IMR-90 (cell line): ENCODE measurements at regions not wholly inside any gene's neighbourhood (a gene's known extent, or its start where the extent isn't known, plus 50 kb on each side); places are given as distances from the start of the nearest gene placed in this dataset.

ENCODE experiments used
- ATAC-seq: fragments of 200-7000 bp; cut with Tn5 transposase; 2 replicates; pipeline ENCODE4 v1.9.1; 2020; ENCODE audit warnings: low read depth, mild to moderate bottlenecking, moderate library complexity
- BruUV-seq: library from RNA; stranded (reverse); fragments of 400-500 nt; replicated peaks from 2 replicates; lab custom pipeline; 2021; lab: Mats Ljungman, UMichigan
- CTCF ChIA-PET: fragments of 300-600 bp; formaldehyde crosslinking; extraction: SDS; loops from one replicate; lab custom pipeline; 2021; ENCODE audit warnings: antibody characterized with exemption; lab: Yijun Ruan, JAX
- POLR2A ChIA-PET: fragments of 300-600 bp; sonication (Branson Sonifier 250); formaldehyde crosslinking; loops from one replicate; lab custom pipeline; 2022; ENCODE audit warnings: antibody characterized with exemption; ENCODE audit not compliant: unreplicated experiment; lab: Charles Lee
- DNase-seq: peaks from one replicate; pipeline ENCODE4 v3.0.0; 2013
- H2AFZ ChIP-seq: replicated peaks from 2 replicates; pipeline ENCODE3; 2013; ENCODE audit warnings: low read length, mild to moderate bottlenecking; ENCODE audit not compliant: poor library complexity
- H2AK5ac ChIP-seq: 2 replicates; pipeline ENCODE4 v1.6.1; 2013; ENCODE audit warnings: low read depth, low read length, inconsistent platforms
- H2AK9ac ChIP-seq: replicated peaks from 2 replicates; pipeline ENCODE3; 2013; ENCODE audit warnings: mild to moderate bottlenecking, low read depth, low read length, moderate library complexity; ENCODE audit not compliant: poor library complexity
- H2BK120ac ChIP-seq: 2 replicates; pipeline ENCODE4 v1.6.1; 2013; ENCODE audit warnings: low read depth, low read length, inconsistent platforms
- H2BK15ac ChIP-seq: 3 replicates; pipeline ENCODE4 v1.6.1; 2013; ENCODE audit warnings: low read depth, low read length, inconsistent platforms
- H2BK20ac ChIP-seq: 2 replicates; pipeline ENCODE4 v1.6.1; 2013; ENCODE audit warnings: low read depth, mild to moderate bottlenecking, inconsistent platforms, low read length, moderate library complexity
- H2BK5ac ChIP-seq: 2 replicates; pipeline ENCODE4 v1.6.1; 2013; ENCODE audit warnings: mild to moderate bottlenecking, low read depth, low read length, inconsistent platforms; ENCODE audit not compliant: poor library complexity, severe bottlenecking
- H3K14ac ChIP-seq: replicated peaks from 2 replicates; pipeline ENCODE4 v1.6.1; 2013; ENCODE audit warnings: low read depth, low read length, inconsistent platforms
- H3K18ac ChIP-seq: 2 replicates; pipeline ENCODE4 v1.6.1; 2013; ENCODE audit warnings: low read depth, low read length, control low read depth
- H3K23ac ChIP-seq: 2 replicates; pipeline ENCODE4 v1.6.1; 2013; ENCODE audit warnings: low read depth, low read length, inconsistent platforms
- H3K27ac ChIP-seq: 2 replicates; pipeline ENCODE4 v1.5.1; 2013; ENCODE audit warnings: mild to moderate bottlenecking, control low read depth, low read length; ENCODE audit not compliant: insufficient read depth
- H3K27me3 ChIP-seq: 2 replicates; pipeline ENCODE4 v1.6.1; 2013; ENCODE audit warnings: low read length; ENCODE audit not compliant: control insufficient read depth, insufficient read depth
- H3K36me3 ChIP-seq: 2 replicates; pipeline ENCODE4 v1.6.1; 2013; ENCODE audit warnings: low read length, mixed read lengths; ENCODE audit not compliant: control insufficient read depth, insufficient read depth
- H3K4ac ChIP-seq: 2 replicates; pipeline ENCODE4 v1.6.1; 2013; ENCODE audit warnings: low read depth, low read length, inconsistent platforms
- H3K4me1 ChIP-seq: 2 replicates; pipeline ENCODE4 v1.6.1; 2013; ENCODE audit warnings: low read length, mixed read lengths; ENCODE audit not compliant: control insufficient read depth, insufficient read depth
- H3K4me2 ChIP-seq: 2 replicates; pipeline ENCODE4 v1.6.1; 2013; ENCODE audit warnings: low read depth, mild to moderate bottlenecking, control low read depth, low read length, moderate library complexity
- H3K4me3 ChIP-seq: 2 replicates; pipeline ENCODE4 v1.5.1; 2013; ENCODE audit warnings: low read depth, mild to moderate bottlenecking, control low read depth, low read length, moderate library complexity; ENCODE audit not compliant: insufficient read depth
- H3K56ac ChIP-seq: 2 replicates; pipeline ENCODE4 v1.6.1; 2013; ENCODE audit warnings: low read length, inconsistent platforms; ENCODE audit not compliant: insufficient read depth; ENCODE audit errors: extremely low read depth
- H3K79me1 ChIP-seq, 2 experiments: 2 replicates each; pipeline ENCODE4 v1.6.1; 2013; ENCODE audit warnings: low read length in 2 of 2, inconsistent platforms in 1 of 2, low read depth in 1 of 2
- H3K9ac ChIP-seq: 2 replicates; pipeline ENCODE4 v1.6.1; 2013; ENCODE audit warnings: low read depth, low read length, control low read depth
- H3K9me1 ChIP-seq: 2 replicates; pipeline ENCODE4 v1.6.1; 2013; ENCODE audit warnings: low read length, inconsistent platforms; ENCODE audit not compliant: insufficient read depth
- H3K9me3 ChIP-seq: 2 replicates; pipeline ENCODE4 v1.6.1; 2013; ENCODE audit warnings: low read length; ENCODE audit not compliant: control insufficient read depth, insufficient read depth
- H4K20me1 ChIP-seq: 2 replicates; pipeline ENCODE4 v1.6.1; 2013; ENCODE audit warnings: low read length, inconsistent platforms; ENCODE audit not compliant: insufficient read depth
- H4K5ac ChIP-seq: 2 replicates; pipeline ENCODE4 v1.6.1; 2013; ENCODE audit warnings: mild to moderate bottlenecking, low read depth, low read length, control low read depth
- H4K8ac ChIP-seq, 2 experiments: 2 replicates each; pipeline ENCODE4 v1.6.1; 2013; ENCODE audit warnings: low read depth in 2 of 2, low read length in 2 of 2, control low read depth in 1 of 2, inconsistent platforms in 1 of 2
- H4K91ac ChIP-seq: 2 replicates; pipeline ENCODE4 v1.6.1; 2013; ENCODE audit warnings: low read depth, low read length, inconsistent platforms; ENCODE audit not compliant: insufficient read depth
- SMC3 ChIP-seq: fragments of 150-350 bp; IDR thresholded peaks from 2 replicates; pipeline ENCODE4 v1.6.1; 2016; ENCODE audit warnings: low read depth, mild to moderate bottlenecking, antibody characterized with exemption, low read length, moderate library complexity
- WGBS, 2 experiments: methylation state at CpG; one replicate each; pipeline versions ENCODE4 v1.1.5 to v1.1.7; 2013; ENCODE audit warnings: missing lambda C conversion rate in 2 of 2; ENCODE audit not compliant: insufficient read length in 1 of 2; ENCODE audit errors: extremely low coverage in 2 of 2; 5-methylcytosine and 5-hydroxymethylcytosine counted together
- dilution Hi-C: fragments of 300-500 bp; cut with HindIII; formaldehyde crosslinking; loops from one replicate; pipeline ENCODE4 v1.14.3; 2018; ENCODE audit warnings: low sequenced_read_pairs; ENCODE audit not compliant: unreplicated experiment
- in situ Hi-C: fragments of 300-500 bp; cut with MboI; formaldehyde crosslinking; loops from 3 replicates; pipeline ENCODE4 v1.14.3; 2019; ENCODE audit warnings: low sequenced_read_pairs, inconsistent platforms, mixed read lengths
- intact Hi-C: fragments of 100-400 bp; cut with micrococcal nuclease; formaldehyde crosslinking; loops from 2 replicates; pipeline ENCODE4 v1.10.0; 2022

DNA sequence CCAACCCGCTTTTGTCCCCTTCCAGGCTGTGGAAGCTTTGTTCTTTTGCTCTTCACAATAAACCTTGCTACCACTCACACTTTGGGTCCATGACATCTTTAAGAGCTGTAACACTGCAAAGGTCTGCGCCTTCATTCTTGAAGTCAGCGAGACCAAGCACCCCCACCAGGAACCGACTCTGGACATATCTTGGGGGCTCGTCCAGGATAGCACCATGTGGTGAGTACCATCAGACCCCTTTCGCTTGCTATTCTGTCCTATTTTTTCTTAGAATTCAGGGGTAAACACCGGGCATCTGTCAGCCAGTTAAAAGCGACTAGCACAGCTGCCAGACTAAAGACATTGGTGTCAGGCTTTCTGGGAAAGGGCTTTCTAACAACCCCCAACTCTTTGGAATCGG, 137.6 kb upstream of the PPFIA2 start:
- Histone ChIP-seq H3K18ac (no peak overlapping the region), H2AK9ac (no peak overlapping the region), H2BK20ac (no peak overlapping the region), H4K20me1 (no peaks in the 10 kb centered on the region), H3K27ac (no peak overlapping the region), H3K36me3 (no peaks in the 10 kb centered on the region), H2BK5ac (no peak overlapping the region), H3K9ac (no peak overlapping the region), H4K5ac (no peak overlapping the region), H3K4me3 (no peak overlapping the region), H3K14ac (no peak overlapping the region), H3K4ac (no peak overlapping the region), H2BK120ac (no peak overlapping the region), H3K23ac (no peak overlapping the region), H3K4me1 (no peaks in the 10 kb centered on the region), H3K79me1 (no peaks in the 10 kb centered on the region), H3K9me3 (peaks cover 12% of the 10 kb centered on the region), H2AK5ac (no peak overlapping the region), H2BK15ac (no peak overlapping the region), H3K9me1 (no peaks in the 10 kb centered on the region), H3K56ac (no peak overlapping the region), H2AFZ (no peak overlapping the region), H3K27me3 (no peaks in the 10 kb centered on the region), H3K4me2 (no peak overlapping the region), H4K91ac (no peak overlapping the region), H4K8ac (no peak overlapping the region)
- BruUV-seq = no TSS peak
- in situ Hi-C loops = no loop called here
- dilution Hi-C loops = no loop called here
- intact Hi-C loops = no loop called here
- ChIA-PET POLR2A (no interaction called here), CTCF (no interaction called here)
- ATAC-seq (no peak), DNase-seq (no peak)
- 65% methylated on average over 5 of the region's 9 CpGs; no CpG with 5 or more reads in 1 of the 2 experiments for WGBS, 2 experiments
- TF ChIP-seq SMC3 = no peak
